ENCODE measurements at regions not wholly inside any gene's neighbourhood (a gene's known extent, or its start where the extent isn't known, plus 50 kb on each side); places are given as distances from the start of the nearest gene placed in this dataset.

DNA sequence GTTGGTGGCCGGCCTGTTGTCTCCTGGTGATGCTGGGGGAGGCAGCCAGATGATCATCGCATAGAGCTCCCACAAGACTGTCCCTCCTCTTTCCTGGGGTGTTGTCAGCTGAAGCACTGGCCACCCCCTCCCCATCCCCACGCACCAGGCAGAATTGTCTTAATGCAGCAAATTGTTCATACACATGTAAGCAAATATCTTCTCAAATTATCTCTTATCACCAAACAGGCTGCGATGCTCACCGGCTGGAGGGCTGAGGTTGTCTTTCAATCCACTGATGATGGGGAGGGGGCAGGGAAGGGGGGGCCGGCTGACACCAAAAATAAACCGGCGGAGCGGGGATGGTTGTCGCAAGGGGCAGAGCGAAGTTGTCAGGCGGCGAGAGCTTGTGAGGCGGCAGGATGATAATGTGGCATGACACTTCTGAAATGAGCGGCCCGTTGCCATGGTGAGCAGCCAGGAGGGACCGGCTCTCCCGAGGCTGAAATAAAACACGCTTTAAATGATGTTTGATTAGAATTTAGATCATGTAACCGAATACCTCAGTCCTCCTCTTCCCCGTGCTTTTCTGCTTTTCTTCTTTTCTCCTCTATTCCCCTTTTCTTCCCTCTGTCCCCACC lies 59.8 kb downstream of the MRM1 start:
- no peak for DNase-seq (ENCODE audit: low spot score)

DNA sequence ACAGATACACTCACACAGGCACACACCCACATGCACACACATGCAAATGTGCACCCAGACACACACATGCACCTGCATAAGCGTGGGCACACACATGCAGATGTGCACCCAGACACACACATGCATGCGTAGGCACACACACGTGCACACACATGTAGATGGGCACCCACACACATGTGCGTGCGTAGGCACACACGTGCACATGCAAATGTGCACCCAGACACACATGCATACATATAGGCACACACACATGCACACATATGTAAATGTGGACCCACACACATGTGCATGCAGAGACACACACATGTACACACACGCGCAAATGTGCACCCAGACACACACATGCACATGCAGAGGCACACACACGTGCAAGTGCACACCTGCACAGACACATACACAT lies 60.3 kb downstream of the MRM1 start:
- no peak for DNase-seq (ENCODE audit: low spot score)

DNA sequence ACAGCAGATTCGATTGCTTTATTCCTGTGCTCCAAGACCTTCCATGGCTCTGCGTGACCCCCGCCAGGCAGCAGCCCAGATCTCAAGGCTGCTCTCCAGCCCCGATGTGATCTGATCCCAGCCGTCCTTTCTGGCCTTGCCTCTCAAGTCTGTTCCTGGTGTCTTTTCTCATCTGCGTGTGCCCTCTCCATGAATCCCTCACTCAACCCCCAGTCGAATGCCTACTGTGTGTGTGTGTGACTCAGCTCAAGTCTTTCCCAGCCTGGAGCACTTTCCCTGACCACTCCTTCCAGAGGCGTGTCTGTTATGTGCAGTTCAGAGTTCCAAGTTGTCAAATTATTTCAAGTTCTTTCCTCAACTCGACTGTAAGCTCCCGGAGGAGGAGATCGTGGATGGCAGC lies 64.0 kb downstream of the MRM1 start:
- no peak for DNase-seq (ENCODE audit: low spot score)

DNA sequence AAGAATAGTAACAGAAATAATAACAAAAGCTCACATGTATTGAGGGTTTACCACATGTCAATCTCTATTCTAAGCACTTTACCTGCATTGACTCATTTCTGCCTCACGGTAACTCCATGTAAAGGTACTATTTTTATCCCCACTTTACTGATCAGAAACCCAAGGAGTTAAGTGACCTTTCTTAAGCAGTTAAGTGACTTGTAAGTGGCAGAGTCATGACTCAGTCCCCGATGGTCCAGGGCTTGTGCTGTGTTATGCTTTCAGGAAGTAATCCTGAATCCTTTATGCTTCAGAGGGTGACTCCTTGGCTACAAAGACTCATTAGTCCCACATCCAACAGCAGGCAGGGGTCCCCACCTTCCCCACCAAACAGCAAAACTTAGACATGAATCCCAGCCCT lies 66.5 kb downstream of the MRM1 start:
- DNase-seq (ENCODE audit: low spot score), result no peak

DNA sequence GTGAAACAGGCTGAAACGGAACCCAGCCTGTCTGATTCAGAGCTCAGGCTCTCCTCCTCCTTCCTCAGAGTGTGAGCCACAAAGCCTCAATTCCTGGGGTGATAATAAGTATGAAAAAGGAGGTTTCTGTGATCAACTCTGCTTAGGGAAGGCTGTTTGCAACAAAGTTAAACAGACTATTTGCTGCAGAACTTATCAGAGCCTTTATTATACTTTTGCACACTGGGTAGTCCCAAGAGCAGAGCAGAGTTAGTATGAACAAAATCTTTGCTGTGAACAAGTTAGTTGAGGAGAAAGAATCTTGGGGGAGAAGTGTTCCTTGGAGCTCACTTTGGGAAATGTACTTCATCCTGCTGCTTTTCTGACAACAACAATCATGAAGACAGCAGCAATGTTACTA lies 67.4 kb downstream of the MRM1 start:
- no peak for DNase-seq (ENCODE audit: low spot score)

DNA sequence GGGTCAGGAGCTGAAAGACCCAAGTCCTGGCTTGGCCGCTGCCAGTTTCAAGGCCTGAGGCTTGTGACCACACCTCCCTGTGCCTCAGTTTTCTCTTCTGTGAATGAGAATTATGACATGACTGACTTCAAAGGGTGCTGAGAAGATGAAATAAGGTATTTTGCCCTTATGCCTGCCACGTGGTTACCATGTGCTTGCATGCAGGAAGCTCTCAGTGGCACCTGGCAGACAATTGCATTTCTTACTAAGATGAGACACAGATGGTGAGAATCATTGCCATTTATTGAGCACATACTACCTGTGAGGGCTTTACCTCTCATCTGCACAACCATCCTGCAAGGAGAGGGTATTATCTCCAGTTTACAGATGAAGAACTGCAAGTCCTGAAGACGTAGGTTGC lies 69.8 kb downstream of the MRM1 start:
- no peak for DNase-seq (ENCODE audit: low spot score)

DNA sequence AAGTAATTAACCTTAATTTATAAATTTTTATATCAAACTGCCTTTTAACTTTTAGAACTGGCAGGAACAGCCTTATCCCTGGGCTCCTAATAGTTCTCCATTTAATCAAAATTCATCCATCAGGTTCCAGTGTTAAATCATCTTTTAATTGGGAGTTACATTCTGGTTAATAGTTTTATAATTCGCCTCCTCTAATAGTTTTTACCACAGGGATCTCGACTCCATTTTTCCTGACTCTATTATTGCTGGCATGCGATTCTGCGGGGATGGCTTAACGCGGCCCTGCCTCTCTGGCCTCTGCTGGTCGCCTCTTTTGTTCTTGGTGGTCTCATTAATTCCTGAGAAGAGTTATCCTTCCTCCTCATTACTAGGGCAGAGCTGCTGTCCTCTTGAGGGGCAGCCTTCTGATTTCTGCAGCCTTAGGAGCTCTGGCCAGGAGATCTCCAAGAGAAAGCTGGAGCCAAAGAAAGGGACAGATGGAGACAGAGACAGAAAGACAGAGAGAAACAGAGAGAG lies 71.1 kb downstream of the MRM1 start:
- DNase-seq (ENCODE audit: low spot score), result no peak

DNA sequence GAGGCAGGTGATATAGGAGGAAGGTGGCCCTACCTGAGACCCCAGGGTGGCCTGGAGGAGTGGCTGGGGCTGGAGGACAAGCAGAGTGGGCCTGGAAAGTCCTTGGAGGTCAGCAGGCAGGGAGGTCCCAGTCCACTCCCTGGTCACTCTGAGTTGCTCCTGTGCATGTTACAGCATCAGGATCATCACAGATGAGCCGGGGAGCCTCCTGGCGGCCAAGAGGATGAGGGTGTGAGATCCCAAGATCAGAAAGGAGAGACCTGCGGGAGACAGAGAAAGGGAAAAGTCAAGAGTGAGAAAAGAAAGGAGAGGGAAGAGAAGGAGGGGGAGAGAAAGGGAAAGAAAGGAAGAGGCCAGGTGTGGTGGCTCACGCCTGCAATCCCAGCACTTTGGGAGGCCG lies 71.7 kb downstream of the MRM1 start:
- no peak for DNase-seq (ENCODE audit: low spot score)

DNA sequence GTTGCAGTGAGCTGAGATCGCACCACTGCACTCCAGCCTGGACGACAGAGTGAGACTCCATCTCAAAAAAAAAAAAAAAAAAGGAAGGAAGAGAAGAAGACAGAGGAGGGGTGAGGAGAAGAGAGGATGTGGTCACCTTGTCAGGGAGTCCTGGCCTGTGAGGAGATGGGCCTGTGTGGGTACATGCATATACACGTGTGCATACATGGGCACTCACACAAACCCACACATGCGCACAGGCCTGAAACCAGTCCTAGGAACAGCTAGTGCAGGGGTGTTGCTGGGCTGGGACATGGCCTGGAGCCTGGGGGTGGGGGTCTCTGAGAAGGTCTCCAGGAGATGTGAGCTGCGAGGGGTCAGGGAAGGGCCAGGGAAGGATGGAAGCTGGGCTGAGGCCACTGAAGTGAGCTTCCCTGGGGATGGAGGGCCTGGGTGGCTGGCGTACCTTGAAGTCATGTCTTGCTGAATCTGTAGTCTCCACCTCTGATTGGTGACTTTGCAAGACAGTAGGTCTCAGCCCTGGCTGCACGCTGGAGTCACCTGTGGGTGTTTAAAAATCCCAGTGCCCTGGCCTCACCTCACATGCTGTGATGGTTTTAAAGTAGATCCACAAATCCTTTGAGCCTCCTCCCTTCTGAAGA lies 72.4 kb downstream of the MRM1 start:
- DNase-seq (ENCODE audit: low spot score), result no peak

DNA sequence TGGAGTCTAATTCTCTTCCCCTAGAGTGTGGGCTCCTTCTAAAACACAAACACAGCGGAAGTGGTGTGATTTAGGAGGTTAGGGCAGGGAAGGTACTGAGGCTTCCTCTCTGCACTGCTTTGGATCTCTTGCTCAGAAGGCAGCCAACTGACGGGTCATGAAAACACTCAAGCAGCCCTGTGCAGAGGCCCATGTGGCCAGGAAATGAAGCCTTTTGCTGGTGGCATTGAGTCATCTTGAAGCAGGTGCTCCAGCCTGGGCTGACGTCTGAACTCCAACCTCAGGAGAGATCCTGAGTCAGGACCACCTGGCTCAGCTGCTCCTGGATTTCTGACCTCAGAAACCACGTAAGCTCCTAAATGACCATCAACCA lies 72.9 kb downstream of the MRM1 start:
- no peak for DNase-seq (ENCODE audit: low spot score)

DNA sequence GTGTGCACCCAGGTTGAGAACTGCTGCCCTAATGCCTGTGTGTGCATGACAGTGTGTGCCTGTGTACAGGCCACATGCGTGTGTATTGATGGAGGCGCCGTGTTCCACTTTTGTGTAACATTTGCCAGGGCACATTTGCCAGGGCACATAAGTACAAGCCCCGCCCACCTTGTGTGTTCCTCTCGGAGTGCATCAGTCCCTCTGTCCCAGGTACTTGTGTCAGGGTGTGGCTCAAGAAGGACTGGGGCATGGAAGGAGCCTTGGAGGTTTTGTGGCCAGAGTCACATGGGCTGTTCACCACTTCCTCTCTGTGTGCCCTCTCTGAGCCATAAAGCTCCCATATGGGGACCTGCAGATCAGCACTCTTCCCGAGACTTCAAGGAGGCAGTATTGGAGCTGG lies 73.9 kb downstream of the MRM1 start:
- no peak for DNase-seq (ENCODE audit: low spot score)

DNA sequence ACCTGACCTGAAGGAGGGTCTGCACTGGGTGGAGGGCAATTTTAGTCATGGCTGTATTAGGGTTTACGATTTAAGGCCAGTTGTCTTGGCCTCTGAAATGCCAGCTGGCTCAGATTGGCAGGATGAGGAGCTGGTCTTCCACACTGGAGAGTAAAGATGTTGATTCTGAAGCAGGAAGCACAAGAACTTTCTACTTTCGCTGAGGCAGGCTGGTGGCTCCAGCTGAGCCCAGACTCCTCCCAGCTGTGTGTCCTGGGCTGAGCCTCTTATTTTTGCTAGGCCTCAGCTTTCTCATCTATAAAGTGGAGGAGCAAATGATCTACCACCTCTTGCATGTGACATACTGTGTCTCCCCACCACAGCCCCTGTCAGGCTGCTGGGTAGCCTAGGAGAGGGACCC lies 74.4 kb downstream of the MRM1 start:
- no peak for DNase-seq (ENCODE audit: low spot score)

DNA sequence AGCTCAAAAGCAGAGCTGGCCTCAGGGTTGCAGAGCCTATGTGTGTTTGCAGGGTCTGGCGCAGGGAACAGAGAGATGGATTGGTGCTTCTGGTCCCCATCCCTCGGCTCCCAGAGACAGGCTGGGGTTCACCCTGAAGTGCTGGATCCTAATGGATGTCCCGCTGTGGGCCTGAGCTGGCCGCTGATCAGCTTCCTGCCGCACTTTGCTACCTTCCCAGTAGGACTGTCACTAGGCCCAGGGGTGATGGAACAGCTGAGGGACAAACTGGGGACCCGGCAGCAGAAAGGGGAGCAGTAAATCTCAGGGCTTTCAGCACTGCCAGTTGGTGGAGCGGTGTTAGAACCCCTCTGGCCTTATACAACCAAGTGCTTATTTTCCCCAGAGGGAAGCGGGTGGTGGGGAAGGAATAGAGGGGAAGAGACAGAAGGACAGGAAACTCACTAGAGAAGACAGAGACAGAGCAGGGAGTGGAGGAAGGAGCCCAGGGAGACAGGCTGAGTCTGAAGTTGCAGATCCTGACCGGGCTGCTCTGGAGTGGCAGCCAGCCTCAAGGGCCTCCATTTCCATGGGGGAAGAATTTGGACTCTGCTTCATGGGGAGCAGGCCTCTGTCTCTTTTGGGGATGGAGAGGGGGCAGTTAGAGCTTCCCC lies 78.6 kb downstream of the MRM1 start:
- DNase-seq (ENCODE audit: low spot score), result no peak

DNA sequence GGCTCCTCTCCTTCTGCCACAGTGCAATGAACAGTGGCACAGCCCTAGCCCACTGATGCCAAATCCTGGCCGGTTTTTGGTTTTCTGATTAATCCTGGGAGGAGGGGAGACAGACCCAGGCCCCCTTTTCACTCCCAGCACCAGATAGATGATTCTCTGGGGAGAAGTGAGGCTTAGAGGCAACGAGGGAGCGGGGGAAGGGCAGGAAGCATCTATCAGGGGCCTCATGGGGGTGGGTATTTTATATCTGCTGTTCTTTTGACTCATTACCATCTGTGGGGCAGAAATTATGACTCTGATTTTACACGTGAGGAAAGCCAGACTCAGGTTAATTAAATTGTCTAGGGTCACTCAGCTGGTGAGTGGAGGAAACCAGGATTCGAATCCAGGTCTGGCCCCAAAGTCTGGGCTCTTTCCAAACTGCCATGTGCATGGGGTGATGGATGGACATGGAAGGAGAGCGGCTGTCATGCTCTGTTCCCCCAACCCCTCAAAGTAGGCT lies 79.4 kb downstream of the MRM1 start:
- DNase-seq (ENCODE audit: low spot score), result no peak

DNA sequence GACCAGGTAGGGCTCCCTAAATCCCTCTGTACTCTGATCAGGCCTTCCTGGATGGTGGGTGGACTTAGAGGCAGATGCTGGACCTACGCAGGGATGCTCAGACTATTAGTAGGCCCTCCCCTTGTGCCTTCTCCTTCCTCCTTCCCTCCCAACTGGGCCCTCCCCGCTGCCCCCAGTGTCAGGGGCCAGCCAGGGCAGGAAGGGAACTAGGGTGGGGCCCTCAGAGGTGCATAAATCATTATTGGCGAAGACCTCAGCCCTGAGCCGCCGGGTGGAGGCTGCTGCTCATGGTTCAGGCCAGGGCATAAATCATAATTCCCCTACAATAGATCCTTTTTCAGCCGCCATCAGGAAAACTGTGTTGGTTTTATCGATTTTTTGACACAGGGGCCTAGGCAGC lies 81.4 kb downstream of the MRM1 start:
- no peak for DNase-seq (ENCODE audit: low spot score)

DNA sequence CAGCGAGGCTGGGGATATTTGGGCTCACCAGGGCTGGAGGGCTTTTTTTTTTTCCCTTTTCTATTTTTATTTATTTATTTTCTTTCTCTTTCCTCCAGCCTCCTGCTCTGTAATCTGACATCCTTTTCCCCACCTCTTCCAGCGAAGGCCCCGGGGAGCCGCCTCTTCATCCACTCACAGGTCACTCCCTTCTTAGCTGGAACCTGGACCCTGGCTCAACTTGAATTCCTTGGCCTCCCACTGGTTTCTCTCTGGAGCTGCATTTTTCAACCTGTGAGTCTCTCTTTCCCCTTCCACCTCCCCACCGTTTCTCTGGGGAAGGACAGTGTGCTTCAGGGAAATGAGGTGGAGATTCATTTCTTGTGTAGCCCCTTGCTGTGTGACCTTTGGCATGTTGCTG lies 82.0 kb downstream of the MRM1 start:
- DNase-seq (ENCODE audit: low spot score), result no peak

DNA sequence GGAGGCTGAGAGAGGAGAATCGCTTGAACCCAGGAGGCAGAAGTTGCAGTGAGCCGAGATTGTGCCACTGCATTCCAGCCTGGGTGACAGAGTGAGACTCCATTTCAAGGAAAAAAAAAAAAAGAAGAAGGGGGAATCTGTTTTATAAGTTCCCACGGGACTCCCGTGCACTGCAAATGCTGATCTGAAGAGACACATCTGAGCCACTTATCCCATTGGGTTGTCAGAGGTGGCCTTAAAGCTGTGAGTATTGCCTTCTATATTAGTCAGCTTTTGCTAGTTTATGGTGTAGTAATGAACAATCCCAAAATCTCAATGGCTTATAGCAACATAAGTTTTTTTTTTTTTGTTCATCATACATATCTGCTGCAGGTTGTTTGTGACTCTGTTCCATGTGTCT lies 82.8 kb downstream of the MRM1 start:
- DNase-seq (ENCODE audit: low spot score), result no peak

DNA sequence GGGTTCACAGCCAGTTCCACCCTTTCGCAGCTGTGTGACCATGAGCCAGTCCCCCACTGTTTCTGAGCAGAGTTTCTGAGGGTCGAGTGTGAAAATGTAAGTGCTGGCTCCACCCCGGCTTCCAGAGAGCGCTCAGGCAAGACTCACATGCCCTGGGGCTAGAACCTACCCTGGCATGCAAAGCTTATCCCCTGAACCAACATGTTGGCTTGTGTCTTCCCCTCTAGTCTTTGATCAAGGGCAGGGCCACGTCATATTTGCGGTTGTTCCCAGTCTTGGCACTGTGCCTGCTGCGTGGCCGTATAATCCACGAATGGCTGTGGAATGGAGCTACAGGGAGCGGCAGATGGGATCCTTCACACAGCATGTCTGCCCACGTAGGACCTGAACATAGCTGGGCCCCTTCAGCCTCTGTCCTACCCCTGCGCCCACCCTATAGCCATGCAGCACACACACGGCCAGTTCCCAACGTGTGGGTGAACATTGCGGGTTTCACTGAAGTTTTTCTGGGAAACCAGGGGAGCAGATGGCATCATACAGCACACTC lies 84.8 kb downstream of the MRM1 start:
- no peak for DNase-seq (ENCODE audit: low spot score)

DNA sequence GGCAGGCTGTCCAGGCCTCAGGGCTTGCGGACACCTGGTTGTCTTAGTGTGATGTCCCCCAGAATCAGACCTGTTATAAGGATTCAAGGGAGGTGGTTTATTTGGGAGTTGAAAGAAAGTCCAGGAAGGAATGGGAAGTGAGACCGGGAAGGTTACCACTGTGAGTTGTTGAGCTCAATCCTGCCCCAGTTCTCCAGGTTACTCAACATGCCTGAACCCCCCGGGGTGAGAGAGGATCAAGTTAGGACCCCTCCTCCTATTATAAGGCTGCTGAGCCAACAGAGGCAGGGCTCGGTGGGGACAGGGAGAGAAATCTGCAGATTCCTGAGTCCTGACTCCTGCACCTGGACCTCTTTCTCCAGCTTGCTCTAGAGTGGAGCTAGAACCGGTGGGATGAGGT lies 86.4 kb downstream of the MRM1 start:
- DNase-seq (ENCODE audit: low spot score), result no peak

DNA sequence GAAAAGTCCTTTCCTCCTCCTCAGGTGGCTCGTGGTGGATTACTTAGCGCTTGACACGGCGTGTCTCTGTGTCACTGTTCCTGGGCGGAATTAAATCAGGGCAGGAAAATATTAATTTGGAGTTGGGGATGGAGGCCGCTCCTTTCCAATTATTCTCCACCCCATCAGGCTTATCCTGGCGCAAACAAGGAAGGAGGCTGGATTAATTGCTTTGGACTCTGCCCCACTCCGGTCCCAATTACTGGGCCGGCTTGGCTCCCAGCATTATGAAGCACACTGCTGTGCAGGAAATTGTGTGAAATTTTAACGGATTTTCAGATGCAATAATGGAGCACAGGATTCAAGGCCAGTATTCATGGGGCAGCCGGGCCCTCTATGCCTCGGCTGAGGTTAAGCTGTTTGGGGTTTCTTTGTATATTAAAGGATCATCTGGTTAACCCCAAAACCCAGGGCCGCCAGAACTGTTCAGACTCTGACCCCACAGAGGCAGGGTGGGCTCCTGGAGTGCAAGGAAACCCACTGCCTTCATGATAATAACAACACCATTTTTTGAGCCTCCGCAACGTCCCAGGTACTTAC lies 87.8 kb downstream of the MRM1 start:
- DNase-seq (ENCODE audit: low spot score), result no peak

DNA sequence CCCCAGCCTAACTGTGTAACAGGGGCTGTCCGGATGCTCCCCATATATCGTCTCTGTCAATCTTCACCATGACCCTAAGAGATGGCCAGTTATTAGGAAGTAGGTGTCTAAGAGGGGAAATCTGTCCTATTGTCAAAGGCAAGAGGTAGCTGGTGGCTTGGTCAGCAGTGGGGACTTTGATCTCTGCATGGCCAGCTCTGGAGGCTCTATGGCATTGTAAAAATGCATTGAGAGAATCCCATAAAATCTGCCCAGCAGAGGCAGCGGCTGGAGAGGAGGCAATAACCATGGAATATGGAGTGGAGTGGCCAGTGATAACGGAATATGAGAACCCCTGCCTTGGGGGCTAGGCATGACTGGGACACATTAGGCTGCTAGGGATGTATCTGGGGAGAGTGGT lies 88.8 kb downstream of the MRM1 start:
- DNase-seq (ENCODE audit: low spot score), result no peak

DNA sequence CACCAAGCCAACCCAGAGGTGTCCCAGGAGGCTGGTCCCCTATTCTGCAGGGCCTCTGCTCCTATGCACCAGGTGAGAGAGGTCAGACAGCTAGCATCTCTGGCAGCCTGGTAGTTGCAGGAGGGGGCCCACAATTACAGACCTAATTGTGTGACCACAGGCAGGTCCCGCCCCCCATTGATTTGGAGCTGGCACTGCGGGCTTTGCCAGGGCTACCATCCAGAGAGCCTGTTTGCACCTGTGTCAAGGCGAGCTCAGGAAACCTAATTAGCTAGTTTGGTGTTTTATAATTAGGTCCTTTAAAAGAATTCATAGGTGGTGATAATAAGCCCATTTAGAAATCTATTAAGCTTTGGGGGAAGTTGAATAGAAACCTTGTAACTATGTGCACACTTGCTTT lies 90.2 kb downstream of the MRM1 start:
- no peak for DNase-seq (ENCODE audit: low spot score)

DNA sequence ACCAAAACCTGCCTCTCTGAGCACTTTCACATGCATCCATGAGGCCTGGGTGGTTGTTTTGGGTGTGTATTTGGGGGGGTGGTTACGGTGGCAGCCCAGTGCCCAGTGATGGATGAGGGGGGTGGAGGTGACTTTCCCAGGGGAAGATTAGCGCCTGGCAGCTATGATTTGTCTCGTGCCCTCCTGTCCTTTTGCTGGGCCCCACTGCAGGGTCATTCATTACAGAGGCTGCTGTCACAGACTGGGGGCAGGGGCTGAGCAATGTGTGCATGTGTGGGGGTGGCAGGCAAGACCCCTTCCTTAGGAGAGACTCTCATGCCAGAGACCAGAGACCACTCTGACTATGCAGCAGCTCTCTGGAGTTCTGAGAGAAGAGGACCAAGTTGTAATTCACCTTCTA lies 93.7 kb downstream of the MRM1 start:
- DNase-seq (ENCODE audit: low spot score), result no peak

Measured in hematopoietic multipotent progenitor cell treated with erythropoietin and hydrocortisone succinate and interleukin-3 and kit ligand, for 17 days (in vitro differentiated cells).